ENCODE measurements at regions not wholly inside any gene's neighbourhood (a gene's known extent, or its start where the extent isn't known, plus 50 kb on each side); places are given as distances from the start of the nearest gene placed in this dataset.

- no peak for DNase-seq
Observed at GRCh38 chr3:70554170-70554569, 241.7 kb upstream of the MDFIC2 start.

GRCh38 chr3:70550723-70551319 is 238.4 kb upstream of the MDFIC2 start:
- no peak for DNase-seq

- DNase-seq: no peak
Observed at GRCh38 chr3:70546679-70547078, 234.2 kb upstream of the MDFIC2 start.

GRCh38 chr3:70543493-70543892 is 231.1 kb upstream of the MDFIC2 start:
- DNase-seq: no peak

GRCh38 chr3:70539908-70540307 is 227.5 kb upstream of the MDFIC2 start:
- DNase-seq: no peak

- DNase-seq: no peak
Observed at GRCh38 chr3:70532806-70533205, 220.4 kb upstream of the MDFIC2 start.

- DNase-seq: no peak
Observed at GRCh38 chr3:70531838-70532489, 219.5 kb upstream of the MDFIC2 start.

- DNase-seq: no peak
Observed at GRCh38 chr3:70531063-70531657, 218.7 kb upstream of the MDFIC2 start.

- DNase-seq: no peak
Observed at GRCh38 chr3:70530626-70531025, 218.2 kb upstream of the MDFIC2 start.

GRCh38 chr3:70527026-70527425 is 214.6 kb upstream of the MDFIC2 start:
- DNase-seq: no peak

GRCh38 chr3:70519913-70520659 is 207.6 kb upstream of the MDFIC2 start:
- no peak for DNase-seq

- DNase-seq: no peak
Observed at GRCh38 chr3:70519026-70519425, 206.6 kb upstream of the MDFIC2 start.

GRCh38 chr3:70518356-70518755 is 205.9 kb upstream of the MDFIC2 start:
- DNase-seq: no peak

- no peak for DNase-seq
Observed at GRCh38 chr3:70517124-70517890, 204.9 kb upstream of the MDFIC2 start.

- no peak for DNase-seq
Observed at GRCh38 chr3:70516076-70516475, 203.6 kb upstream of the MDFIC2 start.

- no peak for DNase-seq
Observed at GRCh38 chr3:70507486-70507885, 195.0 kb upstream of the MDFIC2 start.

GRCh38 chr3:70506775-70507174 is 194.3 kb upstream of the MDFIC2 start:
- no peak for DNase-seq

GRCh38 chr3:70501561-70501960 is 189.1 kb upstream of the MDFIC2 start:
- no peak for DNase-seq

GRCh38 chr3:70488816-70489215 is 176.4 kb upstream of the MDFIC2 start:
- no peak for DNase-seq

GRCh38 chr3:70488131-70488530 is 175.7 kb upstream of the MDFIC2 start:
- DNase-seq: no peak

GRCh38 chr3:70486414-70487017 is 174.1 kb upstream of the MDFIC2 start:
- no peak for DNase-seq

GRCh38 chr3:70476174-70476573 is 163.7 kb upstream of the MDFIC2 start:
- no peak for DNase-seq
